ENCODE measurements at regions not wholly inside any gene's neighbourhood (a gene's known extent, or its start where the extent isn't known, plus 50 kb on each side); places are given as distances from the start of the nearest gene placed in this dataset.

- no peak overlapping the region for H2BK5ac ChIP-seq (ENCODE audit: low read depth, low read length)
- no peak overlapping the region for H4K91ac ChIP-seq (replicated peaks; ENCODE audit: insufficient read length, low read length)
- no peaks in the 10 kb centered on the region for H3K9me3 ChIP-seq (ENCODE audit: insufficient read depth in 2 of 2, low read depth in 1 of 2, low read length in 1 of 2)
- no peak overlapping the region for H2AFZ ChIP-seq (ENCODE audit: low read length)
- no peaks in the 10 kb centered on the region for H3K23me2 ChIP-seq (ENCODE audit: low read depth, low read length)
- no peak overlapping the region for H3K23ac ChIP-seq (ENCODE audit: insufficient read length)
- WGBS, 2 experiments (ENCODE audit: extremely low coverage in 1 of 2, insufficient coverage in 1 of 2, insufficient read length in 1 of 2, insufficient replicate concordance in 2 of 2, low coverage in 1 of 2, low lambda C conversion rate in 2 of 2, missing lambda C conversion rate in 1 of 2) = 78% methylated on average over 8 of the region's 8 CpGs; no CpG with 5 or more reads in 1 of the 2 experiments
- no peaks in the 10 kb centered on the region for H4K20me1 ChIP-seq (replicated peaks in 1 of 2; ENCODE audit: control insufficient read depth in 1 of 2, insufficient read depth in 2 of 2, low read length in 2 of 2)
- no peak overlapping the region for H2BK20ac ChIP-seq (ENCODE audit: low read length)
- H4K8ac ChIP-seq (ENCODE audit: extremely low read depth, insufficient read depth, low read length) = no peak overlapping the region
- H3K36me3 ChIP-seq (ENCODE audit: control insufficient read depth in 2 of 4, insufficient read depth in 4 of 4, low read length in 3 of 4) = no peaks in the 10 kb centered on the region
- H3K4me3 ChIP-seq (ENCODE audit: extremely low read depth in 1 of 4, insufficient read depth in 2 of 4, low read depth in 3 of 4, low read length in 4 of 4) = no peak overlapping the region
- H2BK12ac ChIP-seq (ENCODE audit: low read depth, low read length) = no peak overlapping the region; the same call in 1 of the 2 replicates
- H3K4me2 ChIP-seq (ENCODE audit: insufficient read depth in 1 of 2, low read depth in 2 of 2, low read length in 2 of 2) = no peak overlapping the region
- H3K56ac ChIP-seq (replicated peaks; ENCODE audit: insufficient read length, low read depth, low read length) = no peak overlapping the region
- H3K9ac ChIP-seq (replicated peaks in 1 of 4; ENCODE audit: extremely low read depth in 1 of 4, low read depth in 3 of 4, low read length in 3 of 4) = no peak overlapping the region
- H2BK120ac ChIP-seq (replicated peaks; ENCODE audit: low read depth, low read length) = no peak overlapping the region
- peak overlapping the region; percentile 88 for H3K4ac ChIP-seq (replicated peaks; ENCODE audit: insufficient read length, low read depth, low read length)
- H3K4me1 ChIP-seq (replicated peaks in 1 of 4; ENCODE audit: control insufficient read depth in 3 of 4, insufficient read depth in 4 of 4, low read length in 3 of 4) = no peaks in the 10 kb centered on the region; a peak in 1 of 7 replicates
- H3K27me3 ChIP-seq (replicated peaks in 1 of 4; ENCODE audit: control insufficient read depth in 3 of 4, extremely low read depth in 1 of 4, insufficient read depth in 3 of 4, low read length in 3 of 4) = no peaks in the 10 kb centered on the region
- DNase-seq (ENCODE audit: low read depth in 1 of 2, low spot score in 2 of 2) = peak in 1 of 2 experiments; percentile 42
- H3K79me1 ChIP-seq (ENCODE audit: low read depth, low read length) = no peaks in the 10 kb centered on the region
- no peak overlapping the region for H4K5ac ChIP-seq (ENCODE audit: insufficient read length, low read depth, low read length)
- no peak overlapping the region for H3K27ac ChIP-seq (ENCODE audit: low read depth, low read length)
- H3K79me2 ChIP-seq (ENCODE audit: control insufficient read depth in 1 of 2, insufficient read depth in 2 of 2, low read length in 2 of 2) = no peaks in the 10 kb centered on the region
- no peak overlapping the region for H2AK5ac ChIP-seq (ENCODE audit: low read depth, low read length)
- H3K14ac ChIP-seq (ENCODE audit: insufficient read length) = no peak overlapping the region
- no peak overlapping the region for H2BK15ac ChIP-seq (ENCODE audit: low read length)
- TF ChIP-seq CBX8 (IDR thresholded peaks at IDR 0.05; ENCODE audit: borderline replicate concordance, low read depth, low read length) = no peak
- no peak for TF ChIP-seq CREB1 (IDR thresholded peaks at IDR 0.05)
- TF ChIP-seq BRCA1 (IDR thresholded peaks at IDR 0.05; ENCODE audit: low read depth, low read length) = no peak
- TF ChIP-seq SUZ12 (IDR thresholded peaks at IDR 0.05; ENCODE audit: low read length) = no peak
- no peak for TF ChIP-seq CTBP2 (IDR thresholded peaks at IDR 0.05; ENCODE audit: borderline replicate concordance, insufficient read depth, insufficient read length, low read length)
- no peak for TF ChIP-seq CBX5 (IDR thresholded peaks at IDR 0.05; ENCODE audit: low read depth, low read length)
- TF ChIP-seq POU5F1 (IDR thresholded peaks at IDR 0.05; ENCODE audit: low read depth, low read length) = no peak
- TF ChIP-seq HDAC2 (IDR thresholded peaks at IDR 0.05; ENCODE audit: borderline replicate concordance in 1 of 2, low read depth in 2 of 2, low read length in 2 of 2) = no peak
- FAIRE-seq = no peak
- no peak overlapping the region for H3K18ac ChIP-seq (ENCODE audit: extremely low read depth, low read length)
- CTCF ChIA-PET (ENCODE audit: partially characterized antibody) = no interaction called here
- POLR2A ChIA-PET (ENCODE audit: partially characterized antibody) = interaction anchor here (1.3 kb wide), 1 partner anchor 10 kb away, joined by 4 read pairs; no protein-coding TSS in a partner anchor
These were observed 79.4 kb downstream of the KLF15 start for GRCh38 chr3:126277629-126278378.
